ENCODE measurements at regions not wholly inside any gene's neighbourhood (a gene's known extent, or its start where the extent isn't known, plus 50 kb on each side); places are given as distances from the start of the nearest gene placed in this dataset.

DNA sequence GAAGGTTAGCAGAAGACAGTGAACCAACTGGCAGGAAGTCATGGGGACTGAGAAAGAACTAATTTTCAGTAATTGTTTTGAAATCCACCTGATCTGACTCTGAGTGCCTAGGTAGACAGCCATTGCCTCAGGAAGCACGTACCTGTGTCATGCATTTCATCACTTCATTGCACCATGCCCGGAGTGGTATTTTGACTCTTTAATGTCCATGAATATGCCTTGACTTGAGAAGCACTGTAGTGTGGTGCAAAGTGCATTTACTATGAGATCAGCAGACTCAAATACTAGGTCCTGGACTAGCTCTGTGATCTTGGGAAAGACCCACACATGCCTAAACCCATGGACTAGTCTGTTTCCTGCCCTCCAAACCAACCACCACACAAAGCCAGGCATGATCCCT, 370.9 kb upstream of the MARCKS start:
- TF ChIP-seq, protein P1, sequence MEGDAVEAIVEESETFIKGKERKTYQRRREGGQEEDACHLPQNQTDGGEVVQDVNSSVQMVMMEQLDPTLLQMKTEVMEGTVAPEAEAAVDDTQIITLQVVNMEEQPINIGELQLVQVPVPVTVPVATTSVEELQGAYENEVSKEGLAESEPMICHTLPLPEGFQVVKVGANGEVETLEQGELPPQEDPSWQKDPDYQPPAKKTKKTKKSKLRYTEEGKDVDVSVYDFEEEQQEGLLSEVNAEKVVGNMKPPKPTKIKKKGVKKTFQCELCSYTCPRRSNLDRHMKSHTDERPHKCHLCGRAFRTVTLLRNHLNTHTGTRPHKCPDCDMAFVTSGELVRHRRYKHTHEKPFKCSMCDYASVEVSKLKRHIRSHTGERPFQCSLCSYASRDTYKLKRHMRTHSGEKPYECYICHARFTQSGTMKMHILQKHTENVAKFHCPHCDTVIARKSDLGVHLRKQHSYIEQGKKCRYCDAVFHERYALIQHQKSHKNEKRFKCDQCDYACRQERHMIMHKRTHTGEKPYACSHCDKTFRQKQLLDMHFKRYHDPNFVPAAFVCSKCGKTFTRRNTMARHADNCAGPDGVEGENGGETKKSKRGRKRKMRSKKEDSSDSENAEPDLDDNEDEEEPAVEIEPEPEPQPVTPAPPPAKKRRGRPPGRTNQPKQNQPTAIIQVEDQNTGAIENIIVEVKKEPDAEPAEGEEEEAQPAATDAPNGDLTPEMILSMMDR (IDR thresholded peaks at IDR 0.05) = no peak
- no peak for TF ChIP-seq POLR2A (IDR thresholded peaks at IDR 0.05)
